SK-N-SH treated with all-trans-retinoic acid at 6 μM for 48 hours (cell line): ENCODE measurements at regions not wholly inside any gene's neighbourhood (a gene's known extent, or its start where the extent isn't known, plus 50 kb on each side); places are given as distances from the start of the nearest gene placed in this dataset.

Experiments
- ATAC-seq: fragments of 200-7000 bp; cut with Tn5 transposase; 3 replicates; pipeline ENCODE4 v1.9.1; 2020; ENCODE audit warnings: mild to moderate bottlenecking, moderate library complexity
- BACH2 ChIP-seq: fragments of 250-450 bp; sonication (Bioruptor Pico); IDR thresholded peaks from 2 replicates; pipeline ENCODE4 v1.9.0; 2021; ENCODE audit warnings: mild to moderate bottlenecking, borderline replicate concordance
- CSDC2 ChIP-seq: fragments of 250-450 bp; sonication (Bioruptor Pico); IDR thresholded peaks from 2 replicates; pipeline ENCODE4 v1.5.0; 2020; ENCODE audit warnings: mild to moderate bottlenecking, moderate library complexity
- CSRNP3 ChIP-seq: fragments of 250-450 bp; sonication (Bioruptor Pico); IDR thresholded peaks from 2 replicates; pipeline ENCODE4 v1.5.1; 2021; ENCODE audit warnings: mild to moderate bottlenecking, moderate library complexity
- GLIS3 ChIP-seq: fragments of 250-450 bp; sonication (Bioruptor Pico); IDR thresholded peaks from 2 replicates; pipeline ENCODE4 v1.5.0; 2020; ENCODE audit warnings: mild to moderate bottlenecking, moderate library complexity
- ISL1 ChIP-seq: fragments of 250-450 bp; sonication (Bioruptor Pico); IDR thresholded peaks from 2 replicates; pipeline ENCODE4 v2.1.2; 2022; ENCODE audit warnings: mild to moderate bottlenecking, moderate library complexity
- PATZ1 ChIP-seq: fragments of 250-450 bp; sonication (Bioruptor Pico); IDR thresholded peaks from 2 replicates; pipeline ENCODE4 v1.8.0; 2020; ENCODE audit warnings: mild to moderate bottlenecking, moderate library complexity, borderline replicate concordance
- POU6F1 ChIP-seq: fragments of 250-450 bp; sonication (Bioruptor Pico); IDR thresholded peaks from 2 replicates; pipeline ENCODE4 v1.8.0; 2021; ENCODE audit warnings: low read depth, mild to moderate bottlenecking, moderate library complexity, borderline replicate concordance
- PPARA ChIP-seq: fragments of 250-450 bp; sonication (Bioruptor Pico); IDR thresholded peaks from 2 replicates; pipeline ENCODE4 v1.5.0; 2020; ENCODE audit warnings: mild to moderate bottlenecking, borderline replicate concordance
- RARB ChIP-seq: fragments of 250-450 bp; sonication (Bioruptor Pico); IDR thresholded peaks from 2 replicates; pipeline ENCODE4 v1.8.0; 2021; ENCODE audit warnings: mild to moderate bottlenecking, moderate library complexity
- SNAI2 ChIP-seq: fragments of 250-450 bp; sonication (Bioruptor Pico); IDR thresholded peaks from 2 replicates; pipeline ENCODE4 v1.5.0; 2020; ENCODE audit warnings: mild to moderate bottlenecking, moderate library complexity
- TCF4 ChIP-seq: fragments of 250-450 bp; sonication (Bioruptor Pico); IDR thresholded peaks from 2 replicates; pipeline ENCODE4 v1.8.0; 2021; ENCODE audit warnings: mild to moderate bottlenecking, moderate library complexity, borderline replicate concordance
- TOX ChIP-seq: fragments of 250-450 bp; sonication (Bioruptor Pico); IDR thresholded peaks from 2 replicates; pipeline ENCODE4 v1.8.0; 2021; ENCODE audit warnings: mild to moderate bottlenecking, moderate library complexity, borderline replicate concordance
- TSHZ2 ChIP-seq: fragments of 250-450 bp; sonication (Bioruptor Pico); IDR thresholded peaks from 2 replicates; pipeline ENCODE4 v1.5.0; 2020; ENCODE audit warnings: mild to moderate bottlenecking, moderate library complexity
- ZFP3 ChIP-seq: fragments of 250-450 bp; sonication (Bioruptor Pico); IDR thresholded peaks from 2 replicates; pipeline ENCODE4 v1.5.0; 2020; ENCODE audit warnings: mild to moderate bottlenecking, moderate library complexity
- ZNF565 ChIP-seq: fragments of 450-650 bp; formaldehyde crosslinking; conservative IDR thresholded peaks from 2 replicates; pipeline ENCODE4 v1.5.0; 2020; ENCODE audit warnings: low read depth, mild to moderate bottlenecking, moderate library complexity
- ZNF70 ChIP-seq: fragments of 450-650 bp; formaldehyde crosslinking; IDR thresholded peaks from 2 replicates; pipeline ENCODE4 v1.5.0; 2020; ENCODE audit warnings: mild to moderate bottlenecking, moderate library complexity
- ZNF8 ChIP-seq: fragments of 450-650 bp; formaldehyde crosslinking; IDR thresholded peaks from 2 replicates; pipeline ENCODE4 v1.5.0; 2020; ENCODE audit warnings: mild to moderate bottlenecking, moderate library complexity

GRCh38 chr10:29738341-29738740 is 103.6 kb upstream of the SVIL start (continued):
- TF ChIP-seq PPARA (no peak), ZFP3 (CRISPR knock-in tag) (no peak), CSRNP3 (CRISPR knock-in tag) (no peak)

- ATAC-seq: no peak
- no peak for TF ChIP-seq PATZ1 (CRISPR knock-in tag)
- TF ChIP-seq TSHZ2 (CRISPR knock-in tag): no peak
- no peak for TF ChIP-seq RARB
- no peak for TF ChIP-seq ZNF70
- TF ChIP-seq TOX (CRISPR knock-in tag): no peak
- TF ChIP-seq ZNF8: no peak
- no peak for TF ChIP-seq ZNF565 (CRISPR knock-in tag)
- no peak for TF ChIP-seq POU6F1
- no peak for TF ChIP-seq GLIS3 (CRISPR knock-in tag)
- TF ChIP-seq TCF4 (CRISPR knock-in tag): no peak
- no peak for TF ChIP-seq SNAI2
- TF ChIP-seq CSRNP3 (CRISPR knock-in tag): no peak
Measured at GRCh38 chr10:29737074-29737593, 102.4 kb upstream of the SVIL start.

GRCh38 chr10:29736366-29737073 is 101.7 kb upstream of the SVIL start:
- ATAC-seq: peak; percentile 63

GRCh38 chr10:29735628-29736365 is 101.0 kb upstream of the SVIL start:
- TF ChIP-seq PATZ1 (CRISPR knock-in tag) (peak; percentile 39; the same call in 1 of the 2 replicates), BACH2 (CRISPR knock-in tag) (no peak), ZNF8 (no peak), ISL1 (CRISPR knock-in tag) (no peak)
- ATAC-seq: peak; percentile 86

More at GRCh38 chr10:29736366-29737073, 101.7 kb upstream of the SVIL start:
- no peak for TF ChIP-seq ZNF8
- 0 out of 2 replicates have a peak, but pooled peaks have one; percentile 42 for TF ChIP-seq CSDC2
- TF ChIP-seq, all 23 proteins: peak for 1
